BE2C (cell line): ENCODE measurements at regions not wholly inside any gene's neighbourhood (a gene's known extent, or its start where the extent isn't known, plus 50 kb on each side); places are given as distances from the start of the nearest gene placed in this dataset.

Experiments used
- DNase-seq: peaks from one replicate; pipeline ENCODE4 v3.0.0-alpha.2; 2020
- H3K27me3 ChIP-seq: fragments of 250-450 bp; sonication (Bioruptor Pico); 2 replicates; pipeline ENCODE4 v1.5.1; 2020; ENCODE audit warnings: mild to moderate bottlenecking
- H3K36me3 ChIP-seq: fragments of 250-450 bp; sonication (Bioruptor Pico); 2 replicates; pipeline ENCODE4 v1.5.1; 2020; ENCODE audit warnings: mild to moderate bottlenecking
- H3K4me1 ChIP-seq: fragments of 250-450 bp; sonication (Bioruptor Pico); 2 replicates; pipeline ENCODE4 v1.5.1; 2020
- H3K4me3 ChIP-seq: 2 replicates; pipeline ENCODE4 v1.5.1; 2011; ENCODE audit warnings: low read depth, low read length
- H3K9me3 ChIP-seq: fragments of 250-450 bp; sonication (Bioruptor Pico); 2 replicates; pipeline ENCODE4 v1.5.1; 2020
- CTCF ChIP-seq: IDR thresholded peaks from 2 replicates; pipeline ENCODE4 v1.5.1; 2012; ENCODE audit warnings: mild to moderate bottlenecking, low read depth, low read length

- no peaks in the 10 kb centered on the region for H3K27me3 ChIP-seq
- no peak for TF ChIP-seq CTCF
- no peaks in the 10 kb centered on the region for H3K4me1 ChIP-seq
- no peaks in the 10 kb centered on the region; the same call in 1 of the 2 replicates for H3K9me3 ChIP-seq
- H3K36me3 ChIP-seq = no peaks in the 10 kb centered on the region
- DNase-seq = no peak
- no peak overlapping the region for H3K4me3 ChIP-seq
These were observed 374.0 kb downstream of the TMA16 start for GRCh38 chr4:163868445-163868844.

- TF ChIP-seq CTCF = no peak
- Histone ChIP-seq H3K4me3 (no peak overlapping the region), H3K36me3 (no peaks in the 10 kb centered on the region), H3K27me3 (no peaks in the 10 kb centered on the region), H3K4me1 (no peaks in the 10 kb centered on the region), H3K9me3 (no peaks in the 10 kb centered on the region; the same call in 1 of the 2 replicates)
- no peak for DNase-seq
These were observed 376.6 kb downstream of the TMA16 start for GRCh38 chr4:163871078-163871477.

GRCh38 chr4:163875327-163875726, 380.8 kb downstream of the TMA16 start:
- Histone ChIP-seq H3K4me3 (no peak overlapping the region), H3K4me1 (no peaks in the 10 kb centered on the region), H3K27me3 (no peaks in the 10 kb centered on the region), H3K9me3 (no peaks in the 10 kb centered on the region), H3K36me3 (no peaks in the 10 kb centered on the region)
- no peak for DNase-seq
- TF ChIP-seq CTCF = no peak

- H3K4me3 ChIP-seq = no peak overlapping the region
- no peaks in the 10 kb centered on the region for H3K36me3 ChIP-seq
- no peak for TF ChIP-seq CTCF
- no peak for DNase-seq
- no peaks in the 10 kb centered on the region for H3K4me1 ChIP-seq
- no peaks in the 10 kb centered on the region; the same call in 1 of the 2 replicates for H3K9me3 ChIP-seq
- H3K27me3 ChIP-seq = no peaks in the 10 kb centered on the region
These were observed 384.0 kb downstream of the TMA16 start for GRCh38 chr4:163878336-163879121.

- Histone ChIP-seq H3K4me1 (no peaks in the 10 kb centered on the region), H3K36me3 (no peaks in the 10 kb centered on the region), H3K4me3 (no peak overlapping the region), H3K27me3 (no peaks in the 10 kb centered on the region), H3K9me3 (no peaks in the 10 kb centered on the region)
- DNase-seq = no peak
- no peak for TF ChIP-seq CTCF
These were observed 397.9 kb downstream of the TMA16 start for GRCh38 chr4:163892417-163892816.

- H3K36me3 ChIP-seq = no peaks in the 10 kb centered on the region
- H3K4me1 ChIP-seq = no peaks in the 10 kb centered on the region
- no peak for TF ChIP-seq CTCF
- no peak overlapping the region for H3K4me3 ChIP-seq
- H3K9me3 ChIP-seq = no peaks in the 10 kb centered on the region
- no peak for DNase-seq
- no peaks in the 10 kb centered on the region for H3K27me3 ChIP-seq
These were observed 401.0 kb downstream of the TMA16 start for GRCh38 chr4:163895378-163896005.
